Smooth muscle cell (in vitro differentiated cells): ENCODE measurements at regions not wholly inside any gene's neighbourhood (a gene's known extent, or its start where the extent isn't known, plus 50 kb on each side); places are given as distances from the start of the nearest gene placed in this dataset.

Source experiments
- DNase-seq: peaks from one replicate; lab custom pipeline; 2025; ENCODE audit not compliant: unreplicated experiment; lab: John Stamatoyannopoulos, UW
- H2AFZ ChIP-seq: fragments of 200-600 bp; sonication (generic); 2 replicates; pipeline ENCODE4 v1.6.0; 2016; ENCODE audit warnings: antibody characterized with exemption, low read depth, mild to moderate bottlenecking
- H3F3A ChIP-seq: fragments of 200-600 bp; sonication (generic); 2 replicates; pipeline ENCODE4 v1.6.0; 2017; ENCODE audit warnings: antibody characterized with exemption, low read depth
- H3K27ac ChIP-seq: fragments of 200-600 bp; sonication (generic); 2 replicates; pipeline ENCODE4 v1.5.1; 2016; ENCODE audit warnings: low read depth, mild to moderate bottlenecking
- H3K27me3 ChIP-seq: fragments of 200-600 bp; sonication (generic); 2 replicates; pipeline ENCODE4 v1.6.1; 2016; ENCODE audit warnings: low read depth, mild to moderate bottlenecking
- H3K36me3 ChIP-seq: fragments of 200-600 bp; sonication (generic); 2 replicates; pipeline ENCODE4 v1.5.1; 2016; ENCODE audit warnings: low read depth
- H3K4me1 ChIP-seq: fragments of 200-600 bp; sonication (generic); 2 replicates; pipeline ENCODE4 v1.5.1; 2016; ENCODE audit warnings: low read depth
- H3K4me2 ChIP-seq: fragments of 200-600 bp; sonication (generic); 2 replicates; pipeline ENCODE4 v1.6.0; 2016; ENCODE audit warnings: mild to moderate bottlenecking
- H3K4me3 ChIP-seq: fragments of 200-600 bp; sonication (generic); 2 replicates; pipeline ENCODE4 v1.5.1; 2016; ENCODE audit warnings: mild to moderate bottlenecking
- H3K79me2 ChIP-seq: fragments of 200-600 bp; sonication (generic); 2 replicates; pipeline ENCODE4 v1.6.0; 2016; ENCODE audit warnings: low read depth, mild to moderate bottlenecking
- H3K9ac ChIP-seq: fragments of 200-600 bp; sonication (generic); 2 replicates; pipeline ENCODE4 v1.6.0; 2016; ENCODE audit warnings: low read depth
- H3K9me3 ChIP-seq: fragments of 200-600 bp; sonication (generic); replicated peaks from 2 replicates; pipeline ENCODE4 v1.5.1; 2016; ENCODE audit warnings: low read depth
- H4K20me1 ChIP-seq: fragments of 200-600 bp; sonication (generic); 2 replicates; pipeline ENCODE4 v1.6.0; 2016; ENCODE audit warnings: low read depth
- WGBS: methylation state at CpG from one replicate; pipeline ENCODE4 v1.1.7; 2016; ENCODE audit warnings: low lambda C conversion rate; 5-methylcytosine and 5-hydroxymethylcytosine counted together
- TF ChIP-seq, protein P1 (sequence below): fragments of 200-600 bp; sonication (generic); IDR thresholded peaks from 2 replicates; pipeline ENCODE4 v1.5.1; 2017; ENCODE audit warnings: borderline replicate concordance, mild to moderate bottlenecking, antibody characterized with exemption; ENCODE audit not compliant: insufficient read depth, poor library complexity, severe bottlenecking

DNA sequence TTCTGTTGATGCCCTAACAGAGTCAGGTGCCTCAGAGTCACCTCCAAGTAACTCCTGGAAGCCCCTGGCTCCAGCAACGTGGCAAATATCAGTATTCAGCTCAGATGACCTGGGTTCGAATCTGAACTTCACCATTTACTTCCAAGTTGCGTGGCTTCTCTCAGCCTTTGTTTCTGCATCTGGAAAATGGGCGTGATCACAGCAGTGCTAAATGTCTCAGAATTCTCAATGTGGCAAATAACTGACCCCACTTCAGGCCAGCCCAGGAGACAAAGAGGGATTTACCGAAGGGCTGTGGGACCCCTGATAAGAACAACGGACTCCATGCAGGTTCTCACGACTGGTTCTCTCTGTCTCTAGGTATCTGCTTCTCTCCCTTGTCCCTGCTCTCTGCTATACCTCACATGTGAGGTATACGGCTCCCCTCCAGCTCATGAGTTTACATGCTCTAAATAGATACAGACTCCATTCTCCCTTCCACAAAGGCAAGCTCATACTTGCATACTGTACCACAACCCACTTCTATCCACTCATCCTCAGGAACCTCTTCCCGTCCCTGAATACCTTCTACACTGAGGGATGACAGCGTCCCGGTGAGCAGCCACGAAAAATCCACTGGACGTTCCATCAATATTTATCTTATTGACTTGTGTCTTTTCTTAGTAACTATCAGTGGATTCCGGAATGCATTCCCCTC lies 84.1 kb downstream of the SNX5 start:
- no peak for DNase-seq
- Histone ChIP-seq H4K20me1 (no peaks in the 10 kb centered on the region), H3K27me3 (no peaks in the 10 kb centered on the region), H2AFZ (no peak overlapping the region), H3F3A (no peaks in the 10 kb centered on the region), H3K4me2 (no peak overlapping the region), H3K27ac (no peak overlapping the region), H3K79me2 (no peaks in the 10 kb centered on the region), H3K4me3 (no peak overlapping the region), H3K9me3 (peaks cover 2% of the 10 kb centered on the region), H3K36me3 (no peaks in the 10 kb centered on the region), H3K4me1 (no peaks in the 10 kb centered on the region), H3K9ac (no peak overlapping the region)
- WGBS: 84% methylated on average over 14 of the region's 14 CpGs
- TF ChIP-seq, protein P1, sequence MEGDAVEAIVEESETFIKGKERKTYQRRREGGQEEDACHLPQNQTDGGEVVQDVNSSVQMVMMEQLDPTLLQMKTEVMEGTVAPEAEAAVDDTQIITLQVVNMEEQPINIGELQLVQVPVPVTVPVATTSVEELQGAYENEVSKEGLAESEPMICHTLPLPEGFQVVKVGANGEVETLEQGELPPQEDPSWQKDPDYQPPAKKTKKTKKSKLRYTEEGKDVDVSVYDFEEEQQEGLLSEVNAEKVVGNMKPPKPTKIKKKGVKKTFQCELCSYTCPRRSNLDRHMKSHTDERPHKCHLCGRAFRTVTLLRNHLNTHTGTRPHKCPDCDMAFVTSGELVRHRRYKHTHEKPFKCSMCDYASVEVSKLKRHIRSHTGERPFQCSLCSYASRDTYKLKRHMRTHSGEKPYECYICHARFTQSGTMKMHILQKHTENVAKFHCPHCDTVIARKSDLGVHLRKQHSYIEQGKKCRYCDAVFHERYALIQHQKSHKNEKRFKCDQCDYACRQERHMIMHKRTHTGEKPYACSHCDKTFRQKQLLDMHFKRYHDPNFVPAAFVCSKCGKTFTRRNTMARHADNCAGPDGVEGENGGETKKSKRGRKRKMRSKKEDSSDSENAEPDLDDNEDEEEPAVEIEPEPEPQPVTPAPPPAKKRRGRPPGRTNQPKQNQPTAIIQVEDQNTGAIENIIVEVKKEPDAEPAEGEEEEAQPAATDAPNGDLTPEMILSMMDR: no peak

- Histone ChIP-seq H2AFZ (no peak overlapping the region), H3K27me3 (no peaks in the 10 kb centered on the region), H3K4me1 (no peaks in the 10 kb centered on the region), H3K79me2 (no peaks in the 10 kb centered on the region), H3K36me3 (no peaks in the 10 kb centered on the region), H3K4me3 (no peak overlapping the region), H3K9ac (no peak overlapping the region), H3K27ac (no peak overlapping the region), H3F3A (no peaks in the 10 kb centered on the region), H3K9me3 (no peaks in the 10 kb centered on the region), H4K20me1 (no peaks in the 10 kb centered on the region), H3K4me2 (no peak overlapping the region)
- WGBS: 87% methylated on average over 8 of the region's 8 CpGs
- DNase-seq: no peak
- TF ChIP-seq, protein P1: no peak
These were observed 84.8 kb downstream of the SNX5 start for GRCh38 chr20:17883592-17884306.

- WGBS: 90% methylated on average over 9 of the region's 10 CpGs
- Histone ChIP-seq H3F3A (no peaks in the 10 kb centered on the region), H3K9ac (no peak overlapping the region), H3K4me1 (no peaks in the 10 kb centered on the region), H3K27ac (no peak overlapping the region), H2AFZ (no peak overlapping the region), H3K9me3 (no peaks in the 10 kb centered on the region), H3K27me3 (no peaks in the 10 kb centered on the region), H3K36me3 (no peaks in the 10 kb centered on the region), H3K4me2 (no peak overlapping the region), H4K20me1 (no peaks in the 10 kb centered on the region), H3K79me2 (no peaks in the 10 kb centered on the region), H3K4me3 (no peak overlapping the region)
- TF ChIP-seq, protein P1: no peak
- no peak for DNase-seq
These were observed 85.6 kb downstream of the SNX5 start for GRCh38 chr20:17882834-17883591.
